8988T (cell line): ENCODE measurements at regions not wholly inside any gene's neighbourhood (a gene's known extent, or its start where the extent isn't known, plus 50 kb on each side); places are given as distances from the start of the nearest gene placed in this dataset.
"Not testable (repeated sequence)": the region's sequence is repeated elsewhere in the genome, so short reads cannot be mapped to it uniquely, and the experiment has no call there.

ENCODE experiments used
- DNase-seq: peaks from one replicate; pipeline ENCODE4 v3.0.0; 2011

DNA sequence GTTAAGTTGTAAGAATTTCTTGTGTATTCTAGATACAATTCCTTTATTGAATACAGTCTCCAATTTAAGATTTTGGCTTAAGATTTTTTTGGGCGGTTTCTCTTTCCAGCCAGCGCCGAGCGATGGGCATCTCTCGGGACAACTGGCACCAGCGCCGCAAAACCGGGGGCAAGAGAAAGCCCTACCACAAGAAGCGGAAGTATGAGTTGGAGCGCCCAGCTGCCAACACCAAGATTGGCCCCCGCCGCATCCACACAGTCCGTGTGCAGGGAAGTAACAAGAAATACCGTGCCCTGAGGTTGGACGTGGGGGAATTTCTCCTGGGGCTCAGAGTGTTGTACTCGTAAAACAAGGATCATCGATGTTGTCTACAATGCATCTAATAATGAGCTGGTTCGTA is 278.7 kb upstream of the TARS1 start:
- no peak for DNase-seq

DNA sequence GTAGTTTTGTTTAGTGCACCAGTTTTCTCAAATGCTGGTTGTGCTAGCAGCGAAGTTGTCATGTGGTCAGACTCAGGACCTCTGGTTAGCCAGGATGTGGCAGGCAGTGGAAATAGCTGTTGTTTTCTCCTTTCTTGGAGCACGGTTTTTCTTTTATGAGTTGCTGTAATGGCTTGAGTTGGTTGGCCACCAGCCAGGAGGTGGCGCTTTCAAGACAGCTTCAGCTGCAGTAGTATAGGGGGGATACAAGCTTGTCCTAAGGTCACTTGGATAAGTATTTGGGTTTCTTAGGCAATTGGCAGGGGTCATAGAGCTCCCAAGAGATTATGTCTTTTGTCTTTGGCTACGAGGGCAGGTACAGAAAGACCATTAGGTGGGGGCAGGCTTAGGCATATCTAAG is 274.2 kb upstream of the TARS1 start:
- no peak for DNase-seq

DNA sequence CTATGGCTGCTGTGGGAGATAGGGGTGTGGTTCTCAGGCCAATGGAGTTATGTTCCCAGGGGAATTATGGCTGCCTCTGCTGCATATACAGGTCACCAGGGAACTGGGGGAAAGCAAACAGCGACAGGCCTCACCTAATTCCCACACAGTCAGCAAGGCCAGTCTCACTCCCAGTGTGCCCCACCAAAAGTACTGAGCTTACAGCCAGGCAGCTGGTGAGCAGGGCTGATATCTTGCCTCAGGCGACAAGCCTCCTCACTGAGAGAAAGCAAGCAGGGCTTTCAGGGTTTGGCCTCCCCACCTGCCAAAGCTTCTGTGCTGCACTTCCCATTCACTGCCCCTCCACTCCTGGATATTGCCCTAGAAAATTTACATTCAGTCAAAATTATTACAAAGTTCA is 273.8 kb upstream of the TARS1 start:
- DNase-seq = no peak

DNA sequence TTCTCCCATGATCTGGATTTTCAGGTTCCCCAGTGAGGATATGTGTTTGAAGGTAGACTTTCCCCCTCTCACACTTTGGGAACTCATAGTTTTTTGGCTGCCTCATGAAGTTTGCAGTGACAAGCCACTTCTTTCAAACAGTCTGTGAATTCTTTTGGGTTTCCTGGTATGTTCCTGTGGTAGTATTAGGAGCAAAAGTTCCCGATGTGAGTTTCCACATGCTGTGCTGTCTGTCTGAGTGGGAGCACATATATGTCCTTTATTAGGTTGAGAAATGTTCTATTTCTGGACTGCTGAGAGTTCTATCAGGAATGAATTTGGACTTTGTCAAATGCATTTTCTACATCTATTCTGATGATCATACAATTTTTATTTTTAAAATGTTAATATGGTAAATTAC is 273.2 kb upstream of the TARS1 start:
- DNase-seq = no peak

DNA sequence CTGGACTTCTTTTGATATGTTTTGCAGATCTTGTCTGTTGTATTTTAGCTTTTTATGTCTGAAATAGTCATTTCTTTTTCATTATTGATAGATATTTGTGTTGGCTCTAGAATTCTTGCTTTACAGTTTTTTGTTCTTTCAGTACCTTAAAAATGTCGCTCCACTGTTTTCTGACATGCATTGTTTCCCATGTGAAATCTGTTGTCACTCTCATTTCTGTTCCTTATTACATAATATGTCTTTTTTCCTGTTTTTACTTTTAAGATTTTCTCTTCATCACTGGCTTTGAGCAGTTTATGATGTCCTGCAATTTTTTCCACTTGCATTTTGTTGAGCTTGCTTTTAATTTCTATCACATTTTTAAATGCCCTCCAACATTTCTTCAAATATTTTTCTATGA is 270.4 kb upstream of the TARS1 start:
- no peak for DNase-seq

DNA sequence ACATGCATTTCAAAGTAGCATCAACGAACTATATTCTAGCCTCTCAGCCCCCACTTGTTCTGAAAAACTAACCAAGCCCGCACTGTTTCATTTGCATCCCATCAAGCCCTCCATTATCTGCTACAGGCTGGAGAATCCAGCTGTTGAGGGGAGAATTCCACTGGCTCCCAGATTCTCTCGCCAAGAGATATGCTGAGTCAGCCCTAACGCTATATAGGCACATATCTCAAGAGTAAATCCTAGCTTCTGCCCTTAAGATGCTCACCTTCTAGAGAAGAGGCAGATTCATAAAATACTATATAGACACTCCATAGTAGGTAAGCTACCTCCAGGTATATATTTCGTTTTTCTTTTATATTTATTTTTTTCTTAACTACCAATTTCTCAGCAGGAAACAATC is 266.4 kb upstream of the TARS1 start:
- DNase-seq = no peak

DNA sequence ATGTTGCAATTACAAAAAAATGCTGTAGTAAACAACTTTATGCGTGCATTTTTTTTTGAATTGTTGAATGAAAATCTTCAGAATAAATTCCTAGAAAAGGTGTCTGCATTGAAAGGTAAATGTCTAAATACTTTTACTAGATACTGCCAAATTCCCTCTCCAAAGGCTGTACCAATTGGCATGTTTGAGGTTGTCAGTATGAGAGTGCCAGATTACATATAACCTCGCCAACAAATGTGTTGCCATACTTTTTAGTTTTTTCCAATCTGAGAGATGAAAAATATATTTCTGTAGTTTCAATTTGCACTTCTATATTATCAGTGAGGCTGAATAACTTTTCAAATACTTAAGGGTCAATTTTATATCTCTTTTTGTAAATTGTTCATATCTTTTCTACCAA is 261.5 kb upstream of the TARS1 start:
- DNase-seq = no peak

DNA sequence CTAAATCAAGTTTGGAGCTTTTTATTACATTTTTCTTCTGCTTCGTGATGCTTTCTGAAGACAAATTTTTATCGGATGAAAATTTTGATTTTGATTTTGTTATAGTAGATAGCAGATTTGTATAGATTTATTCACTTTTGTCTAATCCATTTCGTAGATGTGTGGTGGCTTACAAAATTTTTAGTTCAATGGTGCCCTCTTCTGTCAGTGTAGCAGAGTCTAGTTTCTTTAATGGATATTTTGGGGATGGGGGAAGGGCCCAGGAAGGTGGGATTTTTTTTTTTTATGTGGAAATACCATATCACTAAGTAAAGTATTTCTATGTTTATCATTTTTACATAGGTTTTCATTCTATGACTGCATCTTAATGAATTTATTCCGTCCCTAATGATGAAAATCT is 259.9 kb upstream of the TARS1 start:
- DNase-seq = no peak

DNA sequence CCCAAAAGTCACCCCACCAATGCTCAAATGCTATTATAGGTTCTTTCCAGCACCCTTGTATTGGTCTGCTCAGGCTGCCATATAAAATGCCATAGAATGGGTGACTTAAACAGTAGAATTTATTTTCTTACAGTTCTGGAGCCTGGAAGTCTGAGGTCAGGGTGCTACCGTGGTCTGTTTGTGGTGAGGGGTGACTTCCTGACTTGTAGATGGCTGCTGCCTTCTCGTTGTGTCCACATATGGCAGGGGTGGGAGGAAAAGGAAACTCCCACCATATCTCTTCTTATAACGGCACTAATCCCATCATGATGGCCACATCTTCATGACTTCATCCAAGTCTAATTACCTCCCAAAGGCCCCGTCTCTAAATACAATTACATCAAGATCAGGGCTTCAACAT is 257.8 kb upstream of the TARS1 start:
- DNase-seq = no peak

DNA sequence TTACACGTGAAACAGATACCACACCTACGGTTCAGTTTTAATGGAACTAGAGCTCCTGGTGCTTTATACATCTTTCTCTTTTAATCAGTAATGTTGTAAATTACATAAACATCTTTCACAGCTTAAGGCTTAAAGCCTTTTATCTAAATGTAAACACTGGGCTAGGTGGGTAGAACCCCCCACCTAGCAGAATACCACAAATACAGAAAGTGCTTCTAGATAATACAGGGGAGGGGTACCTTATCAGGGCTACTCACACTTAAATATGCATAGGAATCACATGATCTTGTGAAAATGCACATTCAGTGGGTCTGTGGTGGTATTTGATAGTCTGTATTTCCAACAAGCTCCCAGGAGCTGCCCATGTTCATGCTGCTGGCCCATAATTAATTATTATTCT is 256.4 kb upstream of the TARS1 start:
- DNase-seq = no peak

DNA sequence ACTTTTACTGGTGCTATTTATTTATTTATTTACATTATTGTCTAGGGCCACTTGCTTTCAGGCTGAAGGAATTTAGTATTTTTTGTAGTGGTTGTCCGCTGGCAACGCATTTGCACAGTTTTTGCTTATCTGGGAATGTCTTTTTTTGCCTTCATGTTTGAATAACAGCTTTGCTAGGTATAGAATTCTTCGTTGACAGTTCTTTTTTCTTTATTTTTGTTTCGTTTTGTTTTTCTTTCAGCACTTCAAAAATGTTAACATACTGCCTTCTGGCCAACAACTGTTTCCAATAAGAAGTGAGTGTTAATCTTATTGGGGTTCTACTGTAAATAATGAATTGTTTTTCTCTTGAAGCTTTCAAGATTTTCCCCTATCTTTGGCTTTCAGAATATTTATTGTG is 252.7 kb upstream of the TARS1 start:
- no peak for DNase-seq

DNA sequence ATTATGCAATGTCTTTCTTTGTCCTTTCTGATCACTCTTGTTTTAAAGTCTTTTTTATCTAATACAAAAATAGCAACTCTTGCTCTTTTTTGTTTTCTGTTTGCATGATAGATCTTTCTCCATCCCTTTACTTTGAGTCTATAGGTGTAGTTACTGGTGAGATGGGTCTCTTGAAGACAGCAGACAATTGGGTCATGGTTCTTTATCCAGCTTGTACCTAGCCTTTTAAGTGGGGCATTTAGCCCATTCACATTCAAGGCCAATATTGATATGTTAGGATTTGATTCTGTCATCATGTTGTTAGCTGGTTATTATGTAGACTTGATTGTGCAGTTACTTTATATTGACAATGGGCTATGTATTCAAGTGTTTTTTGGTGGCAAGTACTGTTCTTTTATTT is 245.9 kb upstream of the TARS1 start:
- no peak for DNase-seq

DNA sequence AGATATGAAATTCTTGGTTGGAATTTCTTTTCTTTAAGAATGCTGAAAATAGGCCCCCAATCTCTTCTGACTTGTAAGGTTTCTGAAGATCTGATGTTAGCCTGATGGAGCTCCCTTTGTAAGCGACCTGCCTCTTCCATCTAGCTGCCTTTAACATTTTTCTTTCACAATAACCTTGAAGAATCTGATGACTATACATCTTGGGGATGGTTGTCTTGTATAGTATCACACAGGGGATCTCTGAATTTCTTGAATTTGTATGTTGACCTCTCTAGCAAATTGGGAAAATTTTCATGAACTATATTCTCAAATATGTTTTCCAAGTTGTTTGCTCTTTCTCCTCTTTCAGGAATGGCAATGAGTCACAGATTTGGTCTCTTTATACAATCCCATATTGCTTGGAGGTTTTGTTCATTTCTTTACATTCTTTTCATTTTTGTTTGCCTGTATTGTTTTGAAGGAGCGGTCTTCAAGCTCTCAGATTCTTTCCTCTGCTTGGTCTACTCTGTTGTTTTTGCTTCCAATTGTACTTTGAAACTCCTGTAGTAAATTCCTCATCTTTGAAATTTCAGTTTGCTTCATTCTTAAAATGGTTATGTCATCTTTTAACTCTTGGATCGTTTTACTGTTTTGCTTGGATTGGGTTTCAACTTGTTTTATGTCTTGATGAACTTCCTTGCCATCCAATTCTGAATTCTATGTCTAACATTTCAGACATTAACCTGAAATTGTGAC is 245.2 kb upstream of the TARS1 start:
- DNase-seq = no peak

DNA sequence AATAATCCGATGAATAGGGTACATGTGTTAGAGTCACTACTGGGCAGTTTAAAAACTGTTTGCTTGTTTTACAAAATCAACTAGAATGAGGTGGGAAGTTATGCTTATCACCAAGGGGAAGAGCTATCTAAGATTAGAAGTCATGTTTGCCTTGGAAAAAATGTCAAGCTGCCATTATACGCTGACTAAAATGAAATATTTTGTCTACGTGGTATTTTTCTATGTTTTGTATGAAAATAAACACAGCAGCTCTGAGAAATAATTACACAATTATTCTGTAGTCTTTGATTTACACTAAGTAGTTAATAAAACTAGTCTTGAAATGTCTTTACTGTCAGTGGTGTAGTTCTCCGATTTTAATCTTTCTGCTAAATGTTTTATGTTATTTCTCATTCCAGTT is 241.9 kb upstream of the TARS1 start:
- no peak for DNase-seq

DNA sequence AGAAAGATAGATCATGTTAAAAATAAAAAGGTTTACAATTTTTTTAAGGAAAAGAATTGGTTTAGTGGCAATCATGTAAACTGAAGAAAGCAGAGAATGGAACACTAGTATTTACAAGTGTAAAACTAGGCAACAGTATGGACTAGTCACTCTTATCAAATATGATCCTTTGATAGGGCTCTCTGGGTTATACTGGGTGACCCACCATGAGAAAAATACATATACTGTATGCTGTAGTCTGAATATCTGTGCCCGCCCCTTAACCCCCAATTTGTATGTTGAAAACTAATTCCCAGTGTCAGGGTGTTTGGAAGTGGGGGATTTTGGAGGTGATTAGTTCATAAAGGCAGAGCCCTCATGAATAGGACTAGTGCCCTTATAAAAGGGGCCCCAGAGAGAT is 236.8 kb upstream of the TARS1 start:
- no peak for DNase-seq

DNA sequence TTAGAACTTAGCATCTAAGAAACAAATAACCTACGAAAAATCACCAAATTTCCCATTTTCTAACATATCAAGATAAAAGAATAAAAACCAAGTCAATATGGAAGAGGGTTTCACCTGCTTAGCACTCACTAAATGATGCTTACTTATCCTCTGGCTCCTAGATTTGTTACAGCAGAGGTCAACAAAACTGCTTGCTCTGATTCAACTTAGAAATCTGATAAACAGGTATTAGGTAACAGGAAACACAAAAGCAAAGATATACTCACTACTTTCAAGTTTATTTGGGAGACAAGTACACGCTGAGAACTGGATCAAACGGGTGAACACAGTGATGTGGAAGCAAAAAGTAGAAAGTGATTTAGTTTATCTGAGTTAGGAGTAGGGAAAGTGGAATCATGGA is 235.7 kb upstream of the TARS1 start:
- no peak for DNase-seq

DNA sequence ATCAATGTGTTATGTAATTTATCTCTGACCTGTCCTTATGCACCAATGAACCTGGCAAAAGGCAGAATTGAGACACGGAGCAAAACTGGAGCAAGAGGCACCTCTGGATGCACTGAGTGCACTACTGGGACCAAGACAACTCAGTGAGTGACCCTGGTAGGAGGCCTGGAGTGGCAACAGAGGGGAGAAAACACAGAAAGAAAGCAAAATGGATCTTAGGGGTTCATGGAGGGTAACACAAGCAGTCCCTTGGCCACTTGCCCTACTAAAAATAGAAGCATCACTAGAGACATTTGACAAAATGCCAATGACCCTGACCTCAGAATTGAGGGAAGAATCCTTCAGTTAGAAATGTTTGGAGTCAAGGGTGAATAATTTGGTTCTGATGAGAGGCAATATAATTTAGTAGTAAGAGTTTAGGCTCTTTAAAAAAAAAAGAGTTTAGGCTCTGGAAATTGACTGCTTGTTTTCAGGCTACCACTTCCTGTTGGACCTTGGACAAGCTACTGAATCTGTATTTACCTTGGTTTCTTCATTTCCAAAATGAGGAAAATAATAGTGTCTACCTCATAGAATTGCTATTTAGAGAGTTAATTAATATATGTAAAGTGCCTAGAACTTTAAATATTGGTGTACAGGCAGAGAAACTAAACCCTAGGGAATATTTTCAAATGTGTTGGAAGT is 234.9 kb upstream of the TARS1 start:
- DNase-seq = no peak

DNA sequence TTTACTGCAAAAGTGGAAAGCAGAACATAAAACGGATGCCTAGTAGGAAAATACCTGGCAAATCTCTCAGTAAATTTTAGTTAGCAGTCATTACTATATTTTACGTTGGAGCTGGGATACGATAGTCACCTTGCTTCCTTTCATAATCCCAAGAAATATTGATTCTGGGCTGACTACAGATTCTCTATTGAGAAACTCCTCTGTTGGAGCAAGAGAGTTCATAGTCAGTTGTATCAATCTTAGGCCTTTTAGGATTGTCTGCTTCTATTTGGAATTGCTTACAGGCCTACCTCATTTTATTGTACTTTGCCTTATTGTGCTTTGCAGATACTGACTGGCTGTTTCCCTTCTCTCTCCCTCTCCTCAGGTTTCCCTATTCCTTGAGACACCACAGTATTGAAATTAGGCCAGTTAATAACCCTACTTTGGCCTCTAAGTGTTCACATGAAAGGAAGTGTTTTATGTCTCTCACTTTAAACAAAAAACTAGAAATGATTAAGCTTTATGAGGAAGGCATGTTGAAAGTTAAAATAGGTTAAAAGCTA is 233.7 kb upstream of the TARS1 start:
- no peak for DNase-seq

DNA sequence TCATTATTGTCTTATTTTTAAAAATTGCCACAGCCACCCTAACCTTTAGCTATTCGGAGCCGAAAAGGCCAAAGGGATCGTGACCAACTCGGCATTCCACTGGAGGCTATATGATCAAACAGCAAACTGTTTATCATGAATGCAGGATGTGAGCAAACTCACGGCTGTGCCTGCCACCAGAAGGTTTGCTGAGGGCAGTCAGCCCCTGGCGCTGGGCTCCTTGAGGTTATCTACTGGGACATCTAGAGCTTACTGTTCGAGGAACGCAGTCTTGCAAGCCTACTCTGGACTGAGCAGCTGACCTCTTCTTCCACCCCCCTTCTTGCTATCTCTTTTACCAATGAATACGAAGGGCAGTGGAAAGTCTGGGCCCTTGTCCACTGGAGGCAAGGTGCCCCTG is 231.5 kb upstream of the TARS1 start:
- DNase-seq = no peak

DNA sequence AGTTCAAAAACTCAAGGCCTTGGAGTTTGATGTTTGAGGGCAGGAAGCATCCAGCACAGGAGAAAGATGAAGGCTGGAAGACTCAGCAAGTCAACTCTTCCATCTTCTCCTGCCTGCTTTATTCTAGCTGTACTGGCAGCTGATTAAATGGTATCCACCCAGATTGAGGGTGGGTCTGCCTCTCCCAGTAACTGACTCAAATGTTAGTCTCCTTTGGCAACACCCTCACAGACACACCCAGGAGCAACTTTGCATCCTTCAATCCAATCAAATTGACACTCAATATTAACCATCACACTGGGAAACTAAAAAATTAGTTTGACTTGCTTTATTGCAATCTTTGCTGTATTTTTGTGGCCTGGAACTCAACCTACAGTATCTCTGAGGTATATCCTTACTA is 230.5 kb upstream of the TARS1 start:
- not testable (repeated sequence) for DNase-seq

DNA sequence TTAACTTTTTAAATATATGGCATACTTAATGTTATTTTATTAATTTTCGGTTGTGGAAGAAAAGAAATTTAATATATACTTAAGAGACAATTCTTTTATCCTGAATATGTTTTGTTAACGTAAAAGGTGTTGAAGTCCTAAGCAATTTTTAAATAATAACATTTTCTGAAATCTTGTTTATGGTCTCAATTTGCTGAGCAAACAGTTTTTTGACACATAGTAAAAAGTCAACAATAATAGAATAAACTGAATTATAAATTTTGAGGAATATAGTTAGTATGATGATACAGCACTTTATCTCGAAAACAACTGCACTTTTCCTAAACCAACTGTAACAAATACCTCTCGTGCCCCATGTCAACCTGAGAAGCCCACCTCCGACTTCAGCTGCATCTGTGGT is 229.8 kb upstream of the TARS1 start:
- no peak for DNase-seq

DNA sequence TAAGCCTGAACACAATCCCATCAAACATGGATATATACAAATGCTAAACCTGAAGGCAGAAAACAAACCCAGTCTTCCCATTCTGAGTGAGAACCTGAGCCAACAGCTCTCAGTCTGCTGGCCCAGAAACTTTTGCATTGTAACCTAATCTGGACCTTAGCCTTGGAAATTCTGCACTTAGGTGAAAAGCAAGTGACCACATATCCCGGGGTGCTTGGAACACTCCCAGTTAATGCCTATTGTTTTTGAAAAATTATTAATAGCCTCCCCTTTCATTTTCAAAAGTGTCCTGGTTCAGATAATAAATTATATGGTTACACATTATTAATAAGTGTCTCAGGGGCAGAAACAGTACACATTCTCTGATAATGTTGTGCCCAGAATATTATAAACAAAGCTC is 228.3 kb upstream of the TARS1 start:
- DNase-seq = no peak

DNA sequence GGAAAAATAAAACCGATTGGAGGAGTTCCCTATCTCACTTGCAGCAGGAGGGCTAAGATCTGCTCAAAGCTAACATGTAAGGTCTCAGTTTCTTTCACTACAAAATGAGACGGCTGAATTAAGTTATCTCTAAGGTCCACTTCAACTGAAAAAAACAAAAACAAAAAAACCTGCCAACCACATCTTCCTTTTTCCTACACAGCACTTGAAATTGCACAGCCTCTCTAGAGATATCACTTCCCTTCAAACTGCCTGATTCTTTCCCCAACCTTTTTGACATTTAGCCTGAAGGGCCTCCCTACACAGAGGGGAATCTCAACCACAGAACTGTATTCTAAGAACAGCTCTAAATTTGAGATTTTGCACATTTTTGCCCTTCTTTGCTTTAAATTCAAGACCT is 227.9 kb upstream of the TARS1 start:
- DNase-seq = no peak

DNA sequence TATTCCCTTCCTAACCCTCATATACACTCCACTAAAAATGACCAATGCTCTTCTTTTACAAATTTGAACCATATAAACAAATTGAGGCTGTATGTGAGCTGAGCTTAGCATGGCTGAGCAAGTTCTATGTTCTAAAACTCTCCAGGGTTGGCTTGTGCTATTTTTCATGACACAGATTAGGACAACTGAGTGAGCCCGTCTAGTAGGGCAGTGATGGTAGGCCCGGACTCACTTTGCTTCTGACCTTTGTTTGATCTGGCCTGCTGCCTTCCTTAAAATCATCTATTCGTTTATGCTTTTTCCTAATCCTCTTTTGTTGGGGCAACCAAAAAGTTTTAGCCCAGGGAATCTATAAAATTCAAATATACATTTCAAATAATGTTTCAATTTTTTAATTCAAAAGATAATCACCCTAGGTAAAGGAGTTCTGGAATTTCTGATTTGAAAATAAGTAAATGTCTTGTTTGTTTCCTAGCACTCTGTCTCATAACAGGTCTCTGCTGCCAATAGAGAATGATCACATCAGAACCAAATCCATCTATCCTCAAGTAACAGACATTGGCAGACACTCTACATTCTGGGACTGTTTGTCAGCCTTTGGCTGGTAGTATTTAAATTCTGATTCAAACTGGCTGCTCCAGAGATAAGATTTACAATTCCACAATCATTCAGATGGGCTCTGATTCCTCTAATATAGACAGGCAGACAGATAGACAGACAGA is 217.0 kb upstream of the TARS1 start:
- no peak for DNase-seq
